ENCODE measurements at regions not wholly inside any gene's neighbourhood (a gene's known extent, or its start where the extent isn't known, plus 50 kb on each side); places are given as distances from the start of the nearest gene placed in this dataset.
"Not testable (repeated sequence)": the region's sequence is repeated elsewhere in the genome, so short reads cannot be mapped to it uniquely, and the experiment has no call there.

GRCh38 chr5:176020852-176021251, 52.7 kb upstream of the THOC3 start:
- TF ChIP-seq CTCF, POLR2A, POLR2AphosphoS5 (IDR thresholded peaks at IDR 0.05): not testable (repeated sequence)

Data from suprapubic skin (tissue), 4 donors.